OCI-LY1 (cell line): ENCODE measurements at regions not wholly inside any gene's neighbourhood (a gene's known extent, or its start where the extent isn't known, plus 50 kb on each side); places are given as distances from the start of the nearest gene placed in this dataset.

Experiments
- H2AFZ ChIP-seq: fragments of 200-600 bp; sonication (generic), shearing (Covaris generic); 2 replicates; pipeline ENCODE4 v1.6.0; 2014; ENCODE audit warnings: antibody characterized with exemption, mild to moderate bottlenecking, low read length
- H3F3A ChIP-seq: fragments of 200-600 bp; sonication (generic), shearing (Covaris generic); 2 replicates; pipeline ENCODE4 v1.6.0; 2014; ENCODE audit warnings: mild to moderate bottlenecking, antibody characterized with exemption, low read length, moderate library complexity; ENCODE audit not compliant: insufficient read depth
- H3K27ac ChIP-seq: fragments of 200-600 bp; sonication (generic); 2 replicates; pipeline ENCODE4 v1.5.1; 2014; ENCODE audit warnings: low read length, mixed run types, mild to moderate bottlenecking, low read depth; ENCODE audit not compliant: poor library complexity, severe bottlenecking
- H3K27me3 ChIP-seq: fragments of 200-600 bp; sonication (generic); 2 replicates; pipeline ENCODE4 v1.6.0; 2014; ENCODE audit warnings: antibody characterized with exemption, mild to moderate bottlenecking, low read length, moderate library complexity; ENCODE audit not compliant: insufficient read depth
- H3K36me3 ChIP-seq: fragments of 200-600 bp; sonication (generic); 2 replicates; pipeline ENCODE4 v1.6.1; 2014; ENCODE audit warnings: mild to moderate bottlenecking, antibody characterized with exemption, low read length, moderate library complexity, mixed read lengths; ENCODE audit not compliant: insufficient read depth
- H3K4me1 ChIP-seq: fragments of 200-600 bp; sonication (generic); 2 replicates; pipeline ENCODE4 v1.5.1; 2014; ENCODE audit warnings: mild to moderate bottlenecking, low read length, moderate library complexity; ENCODE audit not compliant: insufficient read depth, severe bottlenecking
- H3K4me2 ChIP-seq: fragments of 200-600 bp; sonication (generic), shearing (Covaris generic); 2 replicates; pipeline ENCODE4 v1.6.1; 2014; ENCODE audit warnings: low read length
- H3K4me3 ChIP-seq: fragments of 200-600 bp; sonication (generic); 2 replicates; pipeline ENCODE4 v1.5.1; 2014; ENCODE audit warnings: low read length, low read depth, mild to moderate bottlenecking, mixed read lengths; ENCODE audit not compliant: poor library complexity, severe bottlenecking
- H3K79me2 ChIP-seq: fragments of 200-600 bp; shearing (Covaris generic); 2 replicates; pipeline ENCODE4 v1.6.1; 2016; ENCODE audit warnings: mixed run types, low read length, mixed read lengths; ENCODE audit not compliant: insufficient read depth
- H3K9ac ChIP-seq: fragments of 200-600 bp; sonication (generic), shearing (Covaris generic); 2 replicates; pipeline ENCODE4 v1.6.1; 2014; ENCODE audit warnings: mild to moderate bottlenecking, low read length, mixed read lengths
- H3K9me2 ChIP-seq: fragments of 200-600 bp; sonication (generic), shearing (Covaris generic); 2 replicates; pipeline ENCODE4 v1.6.1; 2014; ENCODE audit warnings: low read depth, mild to moderate bottlenecking, low read length, mixed read lengths
- H3K9me3 ChIP-seq: fragments of 200-600 bp; shearing (Covaris generic); 2 replicates; pipeline ENCODE4 v1.6.1; 2014; ENCODE audit warnings: low read length, mixed read lengths
- H4K20me1 ChIP-seq: fragments of 200-600 bp; sonication (generic), shearing (Covaris generic); 2 replicates; pipeline ENCODE4 v1.6.0; 2016; ENCODE audit warnings: mild to moderate bottlenecking, low read length; ENCODE audit not compliant: insufficient read depth
- EZH2 ChIP-seq: fragments of 200-600 bp; sonication (generic), shearing (Covaris generic); IDR thresholded peaks from 2 replicates; pipeline ENCODE4 v1.8.0; 2017; ENCODE audit warnings: borderline replicate concordance, mixed run types, mild to moderate bottlenecking, antibody characterized with exemption, low read length, moderate library complexity, mixed read lengths
- TF ChIP-seq, protein P1 (sequence below): fragments of 200-600 bp; sonication (generic), shearing (Covaris generic); IDR thresholded peaks from 2 replicates; pipeline ENCODE4 v1.5.1; 2017; ENCODE audit warnings: mild to moderate bottlenecking, antibody characterized with exemption, low read length, moderate library complexity, mixed read lengths

DNA sequence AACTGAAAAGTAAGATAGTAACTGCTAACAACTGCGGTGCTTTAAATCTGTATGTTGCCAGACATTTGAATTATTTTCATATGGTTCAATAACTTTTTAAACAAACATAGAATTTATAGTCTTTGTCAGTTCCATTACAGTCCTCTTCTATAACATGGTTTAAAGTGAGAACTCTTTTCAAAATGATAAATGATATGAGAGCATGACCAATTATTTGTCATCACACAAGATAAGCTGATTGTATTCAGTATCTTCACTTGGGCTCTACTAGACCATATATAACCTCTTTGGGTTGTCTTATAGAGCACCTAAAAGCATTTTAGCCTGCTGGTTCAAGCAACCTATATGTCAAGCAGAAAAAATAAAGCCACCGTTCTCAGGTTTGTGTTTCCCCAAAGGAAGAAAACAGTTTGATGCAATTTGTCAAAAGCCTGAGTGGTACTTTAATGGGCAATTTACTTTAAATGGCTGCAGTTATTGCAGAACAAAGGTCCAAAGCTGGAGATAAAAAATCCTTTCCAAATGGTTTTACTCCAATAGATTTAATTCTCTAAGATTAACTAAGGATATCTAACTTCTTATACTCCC is 298.4 kb downstream of the FSIP2 start:
- H4K20me1 ChIP-seq: no peaks in the 10 kb centered on the region
- H3K36me3 ChIP-seq: no peaks in the 10 kb centered on the region
- H3K79me2 ChIP-seq: no peaks in the 10 kb centered on the region
- H3K4me2 ChIP-seq: no peak overlapping the region
- H3K9me2 ChIP-seq: no peaks in the 10 kb centered on the region
- H3K9ac ChIP-seq: no peak overlapping the region
- H3K4me3 ChIP-seq: no peak overlapping the region
- no peak overlapping the region for H3K27ac ChIP-seq
- H3K4me1 ChIP-seq: no peaks in the 10 kb centered on the region
- H2AFZ ChIP-seq: no peak overlapping the region
- H3F3A ChIP-seq: no peaks in the 10 kb centered on the region
- H3K27me3 ChIP-seq: no peaks in the 10 kb centered on the region
- H3K9me3 ChIP-seq: no peaks in the 10 kb centered on the region
- no peak for TF ChIP-seq EZH2
- TF ChIP-seq, protein P1, sequence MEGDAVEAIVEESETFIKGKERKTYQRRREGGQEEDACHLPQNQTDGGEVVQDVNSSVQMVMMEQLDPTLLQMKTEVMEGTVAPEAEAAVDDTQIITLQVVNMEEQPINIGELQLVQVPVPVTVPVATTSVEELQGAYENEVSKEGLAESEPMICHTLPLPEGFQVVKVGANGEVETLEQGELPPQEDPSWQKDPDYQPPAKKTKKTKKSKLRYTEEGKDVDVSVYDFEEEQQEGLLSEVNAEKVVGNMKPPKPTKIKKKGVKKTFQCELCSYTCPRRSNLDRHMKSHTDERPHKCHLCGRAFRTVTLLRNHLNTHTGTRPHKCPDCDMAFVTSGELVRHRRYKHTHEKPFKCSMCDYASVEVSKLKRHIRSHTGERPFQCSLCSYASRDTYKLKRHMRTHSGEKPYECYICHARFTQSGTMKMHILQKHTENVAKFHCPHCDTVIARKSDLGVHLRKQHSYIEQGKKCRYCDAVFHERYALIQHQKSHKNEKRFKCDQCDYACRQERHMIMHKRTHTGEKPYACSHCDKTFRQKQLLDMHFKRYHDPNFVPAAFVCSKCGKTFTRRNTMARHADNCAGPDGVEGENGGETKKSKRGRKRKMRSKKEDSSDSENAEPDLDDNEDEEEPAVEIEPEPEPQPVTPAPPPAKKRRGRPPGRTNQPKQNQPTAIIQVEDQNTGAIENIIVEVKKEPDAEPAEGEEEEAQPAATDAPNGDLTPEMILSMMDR: no peak

DNA sequence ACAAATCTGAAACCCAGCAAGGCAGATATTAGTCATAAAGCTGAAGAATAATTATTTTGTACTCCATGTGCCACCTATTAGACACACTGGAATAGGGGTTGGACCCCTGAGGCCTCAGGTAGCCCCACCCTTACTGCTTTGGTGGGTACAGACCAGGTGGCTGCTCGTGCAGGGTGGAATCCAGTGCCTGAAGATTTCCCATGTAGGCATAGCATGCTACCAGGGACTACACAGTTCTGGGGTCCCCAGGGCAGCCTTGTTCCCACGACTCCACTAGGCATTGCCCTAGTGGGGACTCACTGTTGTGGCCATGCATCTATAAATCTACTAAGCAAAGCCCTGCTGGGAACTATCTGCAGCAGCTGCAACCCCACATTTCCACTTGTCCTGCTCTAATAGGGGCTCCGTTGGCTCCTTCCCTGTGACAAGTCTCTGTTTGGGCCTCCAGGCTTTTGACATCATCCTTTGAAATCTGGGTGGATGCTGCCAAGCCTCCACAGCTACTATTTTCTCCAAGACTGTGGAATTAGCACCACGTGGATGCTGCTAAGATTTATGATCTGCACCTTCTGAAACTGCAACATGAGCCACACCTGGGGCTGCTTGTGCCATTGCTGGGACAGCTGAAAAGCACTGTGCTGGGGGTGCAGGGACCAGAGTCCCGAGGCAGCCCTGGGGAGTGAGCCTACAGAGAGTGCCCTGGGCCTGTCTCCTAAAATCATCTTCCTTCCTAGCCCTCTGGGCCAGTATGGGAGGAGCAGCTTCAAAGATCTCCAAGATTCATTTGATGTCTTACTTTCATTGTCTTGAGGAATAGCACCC is 303.8 kb downstream of the FSIP2 start:
- no peak for TF ChIP-seq EZH2
- TF ChIP-seq, protein P1: no peak
- no peaks in the 10 kb centered on the region for H3F3A ChIP-seq
- no peak overlapping the region for H3K9ac ChIP-seq
- H3K9me3 ChIP-seq: no peaks in the 10 kb centered on the region
- H3K4me1 ChIP-seq: no peaks in the 10 kb centered on the region
- H3K27ac ChIP-seq: no peak overlapping the region
- H3K79me2 ChIP-seq: no peaks in the 10 kb centered on the region
- H3K36me3 ChIP-seq: no peaks in the 10 kb centered on the region
- no peak overlapping the region for H2AFZ ChIP-seq
- H3K27me3 ChIP-seq: no peaks in the 10 kb centered on the region
- H3K9me2 ChIP-seq: no peaks in the 10 kb centered on the region
- no peak overlapping the region for H3K4me3 ChIP-seq
- H4K20me1 ChIP-seq: no peaks in the 10 kb centered on the region
- H3K4me2 ChIP-seq: no peak overlapping the region

DNA sequence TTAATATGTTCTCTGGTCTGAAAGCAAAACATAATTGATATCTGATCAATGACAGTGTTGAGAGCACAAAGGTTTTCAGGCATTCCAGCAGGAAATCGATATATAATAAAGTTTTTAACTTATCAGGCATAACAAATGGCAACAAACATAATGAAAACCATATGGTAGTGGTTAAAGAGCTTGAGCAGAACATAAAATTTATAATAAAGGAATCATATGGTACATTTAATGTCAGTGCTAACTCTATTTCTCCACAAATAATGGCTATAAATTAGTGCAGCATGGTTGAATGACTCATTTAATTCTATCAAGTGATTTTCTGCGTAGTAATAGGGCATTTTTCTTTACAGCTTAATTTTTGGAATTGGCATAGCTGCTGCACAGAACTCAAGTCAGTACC is 306.2 kb downstream of the FSIP2 start:
- no peaks in the 10 kb centered on the region for H3K27me3 ChIP-seq

More for the DNA sequence above, 306.2 kb downstream of the FSIP2 start:
- no peaks in the 10 kb centered on the region for H4K20me1 ChIP-seq
- H3K9ac ChIP-seq: no peak overlapping the region
- H3K27ac ChIP-seq: no peak overlapping the region
- H3K4me2 ChIP-seq: no peak overlapping the region
- H3K36me3 ChIP-seq: no peaks in the 10 kb centered on the region
- no peaks in the 10 kb centered on the region for H3K9me2 ChIP-seq
- H3F3A ChIP-seq: no peaks in the 10 kb centered on the region
- H2AFZ ChIP-seq: no peak overlapping the region
- H3K9me3 ChIP-seq: no peaks in the 10 kb centered on the region
- no peaks in the 10 kb centered on the region for H3K4me1 ChIP-seq
- no peak for TF ChIP-seq EZH2
- TF ChIP-seq, protein P1: no peak
- H3K4me3 ChIP-seq: no peak overlapping the region
- H3K79me2 ChIP-seq: no peaks in the 10 kb centered on the region
